CD4-positive, alpha-beta memory T cell (primary cell): ENCODE measurements at regions not wholly inside any gene's neighbourhood (a gene's known extent, or its start where the extent isn't known, plus 50 kb on each side); places are given as distances from the start of the nearest gene placed in this dataset.

Experiments
- CTCF ChIA-PET: fragments of 350-600 bp; sonication (Branson Sonifier 250); formaldehyde crosslinking; loops from one replicate; lab custom pipeline; 2021; ENCODE audit warnings: inconsistent platforms; ENCODE audit not compliant: partially characterized antibody; lab: Charles Lee
- POLR2A ChIA-PET: fragments of 350-600 bp; sonication (Branson Sonifier 250); formaldehyde crosslinking; loops from one replicate; lab custom pipeline; 2021; ENCODE audit not compliant: partially characterized antibody; lab: Charles Lee
- DNase-seq, 5 donors: peaks; one replicate each; pipeline versions ENCODE4 v3.0.0 to v3.0.0-alpha.2; 2020 to 2022; ENCODE audit warnings: mixed read lengths in 1 of 5
- H3K27ac ChIP-seq: one replicate; pipeline ENCODE4 v1.7.0; 2013; ENCODE audit warnings: low read depth, low read length
- H3K27me3 ChIP-seq: 2 replicates; pipeline ENCODE4 v1.7.0; 2013; ENCODE audit warnings: mild to moderate bottlenecking, low read length, moderate library complexity; ENCODE audit not compliant: insufficient read depth
- H3K36me3 ChIP-seq: 2 replicates; pipeline ENCODE4 v1.7.0; 2013; ENCODE audit warnings: mild to moderate bottlenecking, low read length, moderate library complexity; ENCODE audit not compliant: insufficient read depth
- H3K4me1 ChIP-seq: 2 replicates; pipeline ENCODE4 v1.7.0; 2013; ENCODE audit warnings: mild to moderate bottlenecking, low read length, moderate library complexity; ENCODE audit not compliant: insufficient read depth
- H3K4me3 ChIP-seq, 2 donors: one replicate each; pipeline ENCODE4 v1.7.0; 2013; ENCODE audit warnings: low read length in 2 of 2, mild to moderate bottlenecking in 1 of 2
- H3K9me3 ChIP-seq, 2 donors: one replicate each; pipeline ENCODE4 v1.7.0; 2013; ENCODE audit warnings: low read length in 2 of 2, control low read depth in 1 of 2; ENCODE audit not compliant: control insufficient read depth in 1 of 2
- H3K27ac Mint-ChIP-seq, 7 donors: one replicate each; pipeline ENCODE4 v1.8.0; 2020 to 2021; ENCODE audit warnings: mixed read lengths in 7 of 7, mild to moderate bottlenecking in 6 of 7, inconsistent platforms in 3 of 7, moderate library complexity in 3 of 7
- H3K27me3 Mint-ChIP-seq, 2 donors: one replicate each; pipeline ENCODE4 v1.8.0; 2020 to 2021; ENCODE audit warnings: mixed read lengths in 2 of 2
- H3K36me3 Mint-ChIP-seq, 2 donors: one replicate each; pipeline ENCODE4 v1.8.0; 2020 to 2021; ENCODE audit warnings: mixed read lengths in 2 of 2, inconsistent platforms in 1 of 2, mild to moderate bottlenecking in 1 of 2
- H3K4me1 Mint-ChIP-seq, 4 donors: one replicate each; pipeline ENCODE4 v1.8.0; 2020 to 2021; ENCODE audit warnings: mixed read lengths in 4 of 4, mild to moderate bottlenecking in 1 of 4
- H3K4me3 Mint-ChIP-seq, 8 donors: one replicate each; pipeline ENCODE4 v1.8.0; 2020 to 2021; ENCODE audit warnings: mixed read lengths in 8 of 8, mild to moderate bottlenecking in 7 of 8, moderate library complexity in 6 of 8, inconsistent platforms in 3 of 8
- H3K9me3 Mint-ChIP-seq, 8 donors: one replicate each; pipeline ENCODE4 v1.8.0; 2020 to 2021; ENCODE audit warnings: mixed read lengths in 8 of 8, mild to moderate bottlenecking in 5 of 8, inconsistent platforms in 3 of 8, moderate library complexity in 1 of 8
- intact Hi-C: fragments of 100-400 bp; cut with micrococcal nuclease; formaldehyde crosslinking; loops from one replicate; pipeline ENCODE4 v1.15.1; 2023

- H3K9me3 ChIP-seq: no peaks in the 10 kb centered on the region
- intact Hi-C loops: no loop called here
- H3K36me3 ChIP-seq: no peaks in the 10 kb centered on the region
- Mint-ChIP-seq H3K36me3 (no peaks in the 10 kb centered on the region), H3K4me1 (peaks cover 0 to 4% (median 0%) of the 10 kb centered on the region in 4 donors), H3K27me3 (peaks cover 0 to 6% of the 10 kb centered on the region in 2 donors), H3K9me3 (no peaks in the 10 kb centered on the region), H3K27ac (no peak overlapping the region), H3K4me3 (no peak overlapping the region)
- H3K4me1 ChIP-seq: peaks cover under 1% of the 10 kb centered on the region
- CTCF ChIA-PET: no interaction called here
- POLR2A ChIA-PET: no interaction called here
- DNase-seq: no peak
- no peak overlapping the region for H3K27ac ChIP-seq
- H3K27me3 ChIP-seq: no peaks in the 10 kb centered on the region
- no peak overlapping the region for H3K4me3 ChIP-seq
These were observed 341.7 kb downstream of the TMEM121 start for GRCh38 chr14:105867961-105868599.

GRCh38 chr14:105871590-105871989 is 345.2 kb downstream of the TMEM121 start:
- POLR2A ChIA-PET: no interaction called here
- no peaks in the 10 kb centered on the region for H3K9me3 ChIP-seq
- H3K36me3 Mint-ChIP-seq: no peaks in the 10 kb centered on the region
- no peaks in the 10 kb centered on the region for H3K27me3 ChIP-seq
- no peaks in the 10 kb centered on the region for H3K36me3 ChIP-seq
- no peak overlapping the region for H3K27ac ChIP-seq
- H3K4me1 ChIP-seq: no peaks in the 10 kb centered on the region
- H3K9me3 Mint-ChIP-seq: no peaks in the 10 kb centered on the region
- intact Hi-C loops: no loop called here
- no peak overlapping the region for H3K4me3 ChIP-seq
- H3K4me1 Mint-ChIP-seq: peaks cover 0 to 2% (median 0%) of the 10 kb centered on the region in 4 donors
- no peak for DNase-seq
- H3K27me3 Mint-ChIP-seq: peaks cover 8% of the 10 kb centered on the region in 2 donors
- no peak overlapping the region for H3K27ac Mint-ChIP-seq
- H3K4me3 Mint-ChIP-seq: no peak overlapping the region
- CTCF ChIA-PET: no interaction called here

- Mint-ChIP-seq H3K27me3 (peaks cover 9 to 16% of the 10 kb centered on the region in 2 donors), H3K9me3 (no peaks in the 10 kb centered on the region)
These were observed 347.6 kb downstream of the TMEM121 start for GRCh38 chr14:105873870-105874512.

GRCh38 chr14:105876158-105876557 is 349.8 kb downstream of the TMEM121 start:
- ChIA-PET CTCF (no interaction called here), POLR2A (no interaction called here)
- H3K9me3 ChIP-seq: no peaks in the 10 kb centered on the region
- H3K27ac ChIP-seq: no peak overlapping the region
- H3K4me3 Mint-ChIP-seq: no peak overlapping the region
- no peaks in the 10 kb centered on the region for H3K27me3 ChIP-seq
- peaks cover 16% of the 10 kb centered on the region in 2 donors for H3K27me3 Mint-ChIP-seq
- H3K4me1 ChIP-seq: no peaks in the 10 kb centered on the region
- intact Hi-C loops: no loop called here
- H3K36me3 Mint-ChIP-seq: no peaks in the 10 kb centered on the region
- no peaks in the 10 kb centered on the region for H3K4me1 Mint-ChIP-seq
- no peak for DNase-seq
- H3K36me3 ChIP-seq: no peaks in the 10 kb centered on the region
- H3K9me3 Mint-ChIP-seq: no peaks in the 10 kb centered on the region
- no peak overlapping the region for H3K27ac Mint-ChIP-seq
- no peak overlapping the region for H3K4me3 ChIP-seq

More at GRCh38 chr14:105873870-105874512, 347.6 kb downstream of the TMEM121 start:
- H3K4me3 ChIP-seq: no peak overlapping the region
- H3K27me3 ChIP-seq: no peaks in the 10 kb centered on the region
- no peaks in the 10 kb centered on the region for H3K9me3 ChIP-seq
- Mint-ChIP-seq H3K27ac (no peak overlapping the region), H3K36me3 (no peaks in the 10 kb centered on the region), H3K4me3 (peak overlapping the region in 1 of 8 donors; percentile 13), H3K4me1 (no peaks in the 10 kb centered on the region)
- no peak for DNase-seq
- POLR2A ChIA-PET: no interaction called here
- no peaks in the 10 kb centered on the region for H3K4me1 ChIP-seq
- no peaks in the 10 kb centered on the region for H3K36me3 ChIP-seq
- CTCF ChIA-PET: no interaction called here
- intact Hi-C loops: no loop called here
- H3K27ac ChIP-seq: no peak overlapping the region

GRCh38 chr14:105876829-105877228 is 350.4 kb downstream of the TMEM121 start:
- H3K4me3 Mint-ChIP-seq: no peak overlapping the region
- Histone ChIP-seq H3K4me1 (no peaks in the 10 kb centered on the region), H3K27me3 (no peaks in the 10 kb centered on the region), H3K36me3 (no peaks in the 10 kb centered on the region), H3K9me3 (no peaks in the 10 kb centered on the region), H3K27ac (no peak overlapping the region), H3K4me3 (no peak overlapping the region)
- CTCF ChIA-PET: no interaction called here
- no peak overlapping the region for H3K27ac Mint-ChIP-seq
- no peaks in the 10 kb centered on the region for H3K36me3 Mint-ChIP-seq
- peak in 1 of 5 donors; percentile 1 for DNase-seq
- H3K4me1 Mint-ChIP-seq: no peaks in the 10 kb centered on the region
- intact Hi-C loops: no loop called here
- POLR2A ChIA-PET: no interaction called here
- peaks cover 16% of the 10 kb centered on the region in 2 donors for H3K27me3 Mint-ChIP-seq
- H3K9me3 Mint-ChIP-seq: no peaks in the 10 kb centered on the region

- Histone ChIP-seq H3K36me3 (no peaks in the 10 kb centered on the region), H3K4me3 (no peak overlapping the region), H3K9me3 (no peaks in the 10 kb centered on the region), H3K27me3 (no peaks in the 10 kb centered on the region), H3K27ac (no peak overlapping the region), H3K4me1 (no peaks in the 10 kb centered on the region)
- Mint-ChIP-seq H3K4me3 (no peak overlapping the region), H3K9me3 (no peaks in the 10 kb centered on the region), H3K27me3 (peaks cover 13 to 16% of the 10 kb centered on the region in 2 donors), H3K27ac (no peak overlapping the region), H3K4me1 (no peaks in the 10 kb centered on the region), H3K36me3 (no peaks in the 10 kb centered on the region)
- peak in 1 of 5 donors; percentile 23 for DNase-seq
- intact Hi-C loops: no loop called here
- ChIA-PET CTCF (no interaction called here), POLR2A (no interaction called here)
These were observed 351.3 kb downstream of the TMEM121 start for GRCh38 chr14:105877645-105878044.

- ChIA-PET POLR2A (no interaction called here), CTCF (no interaction called here)
- H3K4me3 ChIP-seq: no peak overlapping the region
- H3K9me3 Mint-ChIP-seq: no peaks in the 10 kb centered on the region
- no peak overlapping the region for H3K27ac Mint-ChIP-seq
- H3K9me3 ChIP-seq: no peaks in the 10 kb centered on the region
- no peaks in the 10 kb centered on the region for H3K27me3 ChIP-seq
- no peaks in the 10 kb centered on the region for H3K4me1 ChIP-seq
- DNase-seq: peak in 1 of 5 donors; percentile 15
- no peaks in the 10 kb centered on the region for H3K36me3 ChIP-seq
- no peak overlapping the region for H3K27ac ChIP-seq
- no peaks in the 10 kb centered on the region for H3K36me3 Mint-ChIP-seq
- intact Hi-C loops: no loop called here
- H3K4me1 Mint-ChIP-seq: no peaks in the 10 kb centered on the region
- H3K4me3 Mint-ChIP-seq: peak overlapping the region in 1 of 8 donors; percentile 42
- peaks cover 9 to 16% of the 10 kb centered on the region in 2 donors for H3K27me3 Mint-ChIP-seq
These were observed 351.7 kb downstream of the TMEM121 start for GRCh38 chr14:105878125-105878524.
